Vagina (tissue), 2 donors: ENCODE measurements at regions not wholly inside any gene's neighbourhood (a gene's known extent, or its start where the extent isn't known, plus 50 kb on each side); places are given as distances from the start of the nearest gene placed in this dataset.

Experiments used
- DNase-seq, 2 donors: peaks; one replicate each; pipeline ENCODE4 v3.0.0-alpha.2; 2017; ENCODE audit errors: extremely low spot score in 2 of 2
- H3K27ac ChIP-seq: fragments of 200-600 bp; sonication (generic); one replicate; pipeline ENCODE4 v1.5.1; 2019
- H3K27me3 ChIP-seq: fragments of 200-600 bp; sonication (generic); one replicate; pipeline ENCODE4 v1.5.1; 2019
- H3K36me3 ChIP-seq, 2 donors: fragments of 200-600 bp; sonication (generic); one replicate each; pipeline ENCODE4 v1.5.1; 2017 to 2019
- H3K4me1 ChIP-seq: fragments of 200-600 bp; sonication (generic); one replicate; pipeline ENCODE4 v1.5.1; 2019
- H3K4me3 ChIP-seq, 2 donors: fragments of 200-600 bp; sonication (generic); 1 replicate in 1 of 2; 2 replicates in 1 of 2; pipeline ENCODE4 v1.5.1; 2016 to 2019
- H3K9me3 ChIP-seq: fragments of 200-600 bp; sonication (generic); one replicate; pipeline ENCODE4 v1.5.1; 2019
- POLR2A ChIP-seq, 2 donors: fragments of 450-650 bp; IDR thresholded peaks; one replicate each; pipeline ENCODE4 v1.6.1; 2017; ENCODE audit warnings: antibody characterized with exemption in 2 of 2, mild to moderate bottlenecking in 2 of 2, moderate library complexity in 2 of 2
- POLR2AphosphoS5 ChIP-seq, 2 donors: sonication (generic); formaldehyde crosslinking; IDR thresholded peaks; one replicate each; pipeline ENCODE4 v1.9.0; 2017; ENCODE audit warnings: antibody characterized with exemption in 2 of 2, mild to moderate bottlenecking in 2 of 2, low read depth in 1 of 2; ENCODE audit not compliant: insufficient read depth in 1 of 2
- intact Hi-C: fragments of 100-400 bp; cut with DNase I; formaldehyde crosslinking; loops from one replicate; pipeline ENCODE4 v1.15.1; 2023
- TF ChIP-seq, protein P1 (sequence below), 3 experiments: fragments of 450-650 bp in 2 of 3; fragments of 200-600 bp in 1 of 3; sonication (generic) in 1 of 3; IDR thresholded peaks; one replicate each; pipeline ENCODE4 v1.5.1; 2017 to 2019; ENCODE audit warnings: antibody characterized with exemption in 3 of 3, mild to moderate bottlenecking in 2 of 3, moderate library complexity in 2 of 3

DNA sequence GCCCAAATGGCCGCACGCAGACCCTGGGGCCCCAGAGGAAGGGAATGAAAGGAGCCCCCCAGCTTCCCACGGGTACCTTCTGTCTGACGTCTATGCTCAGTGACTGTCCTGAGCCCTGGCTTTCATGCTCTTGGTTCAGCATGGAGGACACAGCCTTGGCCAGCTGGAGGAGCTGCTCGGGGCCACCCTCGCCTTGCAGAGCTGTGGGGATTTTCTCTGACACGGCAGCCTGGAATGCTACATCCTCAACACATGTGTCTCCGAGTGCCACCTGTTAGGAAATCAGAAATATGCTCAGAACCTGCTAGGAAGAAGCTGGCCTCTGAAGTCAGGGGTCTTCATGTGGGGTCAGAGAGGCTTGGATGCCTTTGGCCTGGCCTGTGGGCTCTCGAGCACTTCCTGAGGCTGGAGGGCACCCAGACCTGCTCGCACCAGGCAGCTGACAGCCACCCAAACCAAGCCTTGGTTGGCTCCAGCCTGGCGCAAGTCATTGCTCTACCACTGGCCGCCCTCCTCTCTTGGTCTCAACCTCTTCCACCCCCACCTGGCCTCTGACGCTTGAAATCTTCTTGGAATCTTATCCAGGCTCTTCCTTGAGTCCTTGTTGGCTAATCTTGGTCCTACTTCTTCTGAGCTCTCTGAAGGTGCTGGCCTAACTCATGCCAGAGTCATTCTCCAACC is 63.7 kb upstream of the BCO1 start:
- no peaks in the 10 kb centered on the region for H3K27me3 ChIP-seq
- TF ChIP-seq POLR2AphosphoS5 (IDR thresholded peaks at IDR 0.05; ENCODE audit: insufficient read depth in 1 of 2, low read depth in 1 of 2) = no peak
- TF ChIP-seq, protein P1, sequence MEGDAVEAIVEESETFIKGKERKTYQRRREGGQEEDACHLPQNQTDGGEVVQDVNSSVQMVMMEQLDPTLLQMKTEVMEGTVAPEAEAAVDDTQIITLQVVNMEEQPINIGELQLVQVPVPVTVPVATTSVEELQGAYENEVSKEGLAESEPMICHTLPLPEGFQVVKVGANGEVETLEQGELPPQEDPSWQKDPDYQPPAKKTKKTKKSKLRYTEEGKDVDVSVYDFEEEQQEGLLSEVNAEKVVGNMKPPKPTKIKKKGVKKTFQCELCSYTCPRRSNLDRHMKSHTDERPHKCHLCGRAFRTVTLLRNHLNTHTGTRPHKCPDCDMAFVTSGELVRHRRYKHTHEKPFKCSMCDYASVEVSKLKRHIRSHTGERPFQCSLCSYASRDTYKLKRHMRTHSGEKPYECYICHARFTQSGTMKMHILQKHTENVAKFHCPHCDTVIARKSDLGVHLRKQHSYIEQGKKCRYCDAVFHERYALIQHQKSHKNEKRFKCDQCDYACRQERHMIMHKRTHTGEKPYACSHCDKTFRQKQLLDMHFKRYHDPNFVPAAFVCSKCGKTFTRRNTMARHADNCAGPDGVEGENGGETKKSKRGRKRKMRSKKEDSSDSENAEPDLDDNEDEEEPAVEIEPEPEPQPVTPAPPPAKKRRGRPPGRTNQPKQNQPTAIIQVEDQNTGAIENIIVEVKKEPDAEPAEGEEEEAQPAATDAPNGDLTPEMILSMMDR (IDR thresholded peaks at IDR 0.05) = no peak
- no peak for TF ChIP-seq POLR2A (IDR thresholded peaks at IDR 0.05)
- DNase-seq = no peak
- no peaks in the 10 kb centered on the region for H3K4me1 ChIP-seq
- no peak overlapping the region for H3K4me3 ChIP-seq
- intact Hi-C loops = no loop called here
- no peaks in the 10 kb centered on the region for H3K9me3 ChIP-seq
- H3K36me3 ChIP-seq = no peaks in the 10 kb centered on the region
- H3K27ac ChIP-seq = no peak overlapping the region

DNA sequence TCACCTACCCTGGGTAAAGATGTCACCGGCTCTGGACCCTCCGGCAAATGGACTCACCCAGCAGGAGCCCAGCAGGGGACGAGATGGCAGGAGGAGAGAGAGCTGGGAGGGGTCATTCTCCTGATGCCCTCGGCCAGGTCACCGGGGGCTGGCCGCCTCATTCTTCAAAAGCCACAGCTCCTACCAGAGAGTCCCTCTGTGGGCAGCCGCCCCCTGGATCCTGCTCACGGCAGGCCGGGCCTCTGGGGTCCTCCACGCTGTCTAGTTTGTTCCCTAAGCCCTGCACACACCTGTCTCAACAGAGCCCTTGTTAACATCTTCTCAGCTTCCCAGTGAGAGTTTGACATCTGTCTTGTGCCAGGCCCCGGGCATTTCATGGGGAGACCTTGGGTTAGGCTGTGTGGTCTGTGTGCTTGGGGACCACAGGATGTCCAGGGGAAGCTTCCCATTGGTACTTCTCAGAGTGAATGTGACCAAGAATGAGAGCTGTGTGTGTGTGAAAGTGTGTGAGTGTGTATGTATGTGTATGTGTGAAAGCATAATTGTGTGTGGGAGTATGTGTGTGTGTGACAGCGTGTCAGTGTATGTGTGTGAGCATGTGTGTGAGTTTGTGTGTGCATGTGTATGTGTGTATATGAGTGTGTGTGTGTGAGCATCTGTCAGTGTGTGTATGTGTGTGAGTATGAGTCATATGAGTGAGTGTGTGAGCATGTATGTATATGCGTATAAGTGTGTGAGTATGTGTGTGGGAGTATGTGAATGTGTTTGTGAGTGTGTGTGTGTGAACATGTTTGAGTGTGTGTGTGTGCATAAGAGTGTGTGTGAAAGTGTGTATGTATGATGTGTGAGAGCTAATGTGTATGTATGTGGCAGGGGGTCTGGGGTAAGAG is 65.5 kb upstream of the BCO1 start:
- no peaks in the 10 kb centered on the region for H3K27me3 ChIP-seq
- H3K4me3 ChIP-seq = no peak overlapping the region
- TF ChIP-seq, protein P1 (IDR thresholded peaks at IDR 0.05) = no peak
- no peak for TF ChIP-seq POLR2AphosphoS5 (IDR thresholded peaks at IDR 0.05; ENCODE audit: insufficient read depth in 1 of 2, low read depth in 1 of 2)
- TF ChIP-seq POLR2A (IDR thresholded peaks at IDR 0.05) = no peak
- H3K27ac ChIP-seq = no peak overlapping the region
- H3K36me3 ChIP-seq = no peaks in the 10 kb centered on the region
- no peak for DNase-seq
- H3K9me3 ChIP-seq = no peaks in the 10 kb centered on the region
- intact Hi-C loops = no loop called here
- no peaks in the 10 kb centered on the region for H3K4me1 ChIP-seq

DNA sequence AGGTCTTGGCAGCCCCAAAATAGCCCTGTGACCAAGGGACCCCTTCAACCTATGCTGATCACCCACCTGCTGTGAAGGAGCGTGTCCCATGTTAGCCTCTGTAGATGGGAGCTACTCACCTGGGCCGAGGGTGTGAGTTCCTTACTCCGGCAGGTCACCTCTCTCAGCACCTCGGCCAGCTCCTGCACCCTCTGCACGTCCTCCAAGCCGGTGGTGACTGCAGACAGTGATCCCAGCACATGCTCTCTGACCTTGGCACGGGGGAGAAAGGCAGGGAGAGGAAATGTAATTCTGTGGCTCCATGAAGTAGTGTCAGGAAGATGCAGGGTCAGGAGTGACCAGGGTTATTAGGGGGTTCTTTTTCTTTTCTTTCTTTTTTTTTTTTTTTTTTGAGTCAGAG is 67.7 kb upstream of the BCO1 start:
- no peak overlapping the region for H3K27ac ChIP-seq
- no peak for DNase-seq
- H3K4me3 ChIP-seq = no peak overlapping the region
- no peaks in the 10 kb centered on the region for H3K27me3 ChIP-seq
- H3K4me1 ChIP-seq = no peaks in the 10 kb centered on the region
- intact Hi-C loops = no loop called here
- no peaks in the 10 kb centered on the region for H3K36me3 ChIP-seq
- H3K9me3 ChIP-seq = no peaks in the 10 kb centered on the region
- TF ChIP-seq, protein P1 (IDR thresholded peaks at IDR 0.05) = no peak
- TF ChIP-seq POLR2AphosphoS5 (IDR thresholded peaks at IDR 0.05; ENCODE audit: insufficient read depth in 1 of 2, low read depth in 1 of 2) (no peak), POLR2A (IDR thresholded peaks at IDR 0.05) (no peak)

DNA sequence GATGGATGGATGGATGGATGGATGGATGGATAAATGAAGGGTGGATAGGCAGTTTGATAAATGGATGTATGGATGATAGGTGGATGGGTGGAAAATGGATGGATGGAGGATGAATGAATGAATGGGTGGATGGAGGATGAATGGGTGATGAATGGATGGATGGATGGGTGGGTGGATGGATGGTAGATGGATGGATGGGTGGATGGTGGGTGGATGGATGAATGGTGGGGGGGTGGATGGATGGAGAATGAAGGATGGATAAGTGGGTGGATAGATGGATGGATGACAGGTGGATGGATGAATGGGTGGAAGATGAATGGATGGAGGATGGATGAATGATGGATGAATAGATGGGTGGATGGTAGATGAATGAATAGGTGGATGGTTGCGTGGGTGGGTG is 70.1 kb upstream of the BCO1 start:
- TF ChIP-seq, protein P1 (IDR thresholded peaks at IDR 0.05) = no peak
- TF ChIP-seq POLR2AphosphoS5 (IDR thresholded peaks at IDR 0.05; ENCODE audit: insufficient read depth in 1 of 2, low read depth in 1 of 2) (no peak), POLR2A (IDR thresholded peaks at IDR 0.05) (no peak)
- no peak overlapping the region for H3K4me3 ChIP-seq
- DNase-seq = no peak
- intact Hi-C loops = no loop called here
- no peaks in the 10 kb centered on the region for H3K4me1 ChIP-seq
- no peaks in the 10 kb centered on the region for H3K27me3 ChIP-seq
- H3K36me3 ChIP-seq = no peaks in the 10 kb centered on the region
- H3K27ac ChIP-seq = no peak overlapping the region
- H3K9me3 ChIP-seq = no peaks in the 10 kb centered on the region

DNA sequence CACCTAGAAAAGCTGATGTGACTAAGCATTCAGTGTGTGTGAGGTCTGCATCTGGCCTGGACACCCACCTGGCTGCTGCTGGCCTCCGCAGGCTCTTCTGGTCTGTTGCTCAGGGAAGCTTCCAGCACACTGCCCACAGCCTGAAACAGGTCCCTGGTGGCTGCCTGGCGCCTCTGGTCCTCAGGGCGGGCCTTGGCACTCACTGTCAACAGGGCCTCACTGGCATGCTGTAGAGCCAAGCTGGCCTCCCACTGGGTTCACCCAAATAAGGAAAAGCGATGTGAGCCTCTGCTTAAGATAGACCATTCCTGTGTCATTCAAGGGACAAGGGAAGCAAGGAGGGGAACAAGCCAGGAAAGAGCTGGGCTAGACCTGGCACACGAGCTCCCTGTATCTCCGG is 70.6 kb upstream of the BCO1 start:
- Histone ChIP-seq H3K9me3 (no peaks in the 10 kb centered on the region), H3K27me3 (no peaks in the 10 kb centered on the region), H3K36me3 (no peaks in the 10 kb centered on the region), H3K27ac (no peak overlapping the region), H3K4me3 (no peak overlapping the region), H3K4me1 (no peaks in the 10 kb centered on the region)
- intact Hi-C loops = no loop called here
- no peak for TF ChIP-seq POLR2A (IDR thresholded peaks at IDR 0.05)
- TF ChIP-seq, protein P1 (IDR thresholded peaks at IDR 0.05) = no peak
- TF ChIP-seq POLR2AphosphoS5 (IDR thresholded peaks at IDR 0.05; ENCODE audit: insufficient read depth in 1 of 2, low read depth in 1 of 2) = no peak
- no peak for DNase-seq
